HS-27A (cell line): ENCODE measurements at regions not wholly inside any gene's neighbourhood (a gene's known extent, or its start where the extent isn't known, plus 50 kb on each side); places are given as distances from the start of the nearest gene placed in this dataset.

Experiments
- DNase-seq: peaks from one replicate; pipeline ENCODE4 v3.0.0-alpha.2; 2012; ENCODE audit warnings: low read depth, missing footprints

DNA sequence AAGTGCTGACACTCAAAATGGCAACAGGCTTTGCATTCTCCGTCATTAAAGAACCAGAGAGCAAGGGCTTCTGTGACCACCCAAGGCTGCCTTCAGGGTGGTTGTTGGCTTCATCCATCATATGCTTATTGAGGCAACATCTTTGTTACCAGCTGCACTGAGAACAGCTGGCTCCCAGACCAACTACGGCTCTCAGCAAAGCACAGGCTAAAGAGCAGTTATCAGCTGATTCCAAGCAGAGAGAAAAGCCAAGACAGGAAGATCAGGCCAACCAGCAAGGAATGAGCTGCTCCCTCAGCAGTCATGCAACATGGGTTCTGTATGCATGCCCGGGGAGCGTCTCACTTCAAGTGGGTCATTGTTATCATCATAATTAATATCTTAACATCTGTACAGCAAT, 358.9 kb downstream of the ACTL7B start:
- no peak for DNase-seq

DNA sequence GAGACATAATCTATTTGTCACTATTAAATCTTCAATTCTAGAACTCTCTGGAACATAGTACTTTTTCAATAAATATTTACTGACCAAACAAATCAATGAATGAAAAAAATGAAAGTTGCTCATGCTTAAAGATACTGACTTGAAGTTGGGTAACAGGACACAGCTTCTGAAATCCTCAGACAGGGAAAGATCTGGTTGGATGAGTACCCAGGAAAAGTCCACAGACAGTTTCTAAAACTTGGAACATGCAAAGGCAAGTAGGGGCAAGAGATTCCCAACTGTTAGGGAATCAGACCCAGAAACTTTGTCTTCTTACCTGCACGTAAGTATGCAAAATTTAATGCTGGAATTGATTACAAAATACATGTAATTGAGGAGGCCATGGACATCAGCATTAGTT, 366.2 kb downstream of the ACTL7B start:
- no peak for DNase-seq

DNA sequence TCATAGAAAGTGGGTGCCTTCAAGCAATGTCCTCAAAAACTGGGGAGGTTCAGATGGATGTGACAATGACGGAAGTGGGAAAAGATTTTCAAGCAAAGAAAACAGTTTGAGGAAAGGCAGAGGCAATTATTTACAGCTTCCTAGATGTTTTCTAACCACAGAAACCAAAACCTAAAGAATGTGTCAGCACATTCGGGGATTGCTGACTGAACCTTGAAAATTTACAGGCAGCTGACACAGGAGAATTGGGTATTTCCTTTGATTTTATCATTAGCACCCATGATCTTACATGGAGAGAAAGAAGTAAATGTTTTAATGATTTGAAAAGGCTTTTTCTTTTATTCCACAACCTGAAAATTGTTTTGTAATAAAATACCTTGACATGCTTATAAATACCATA, 369.0 kb downstream of the ACTL7B start:
- no peak for DNase-seq

DNA sequence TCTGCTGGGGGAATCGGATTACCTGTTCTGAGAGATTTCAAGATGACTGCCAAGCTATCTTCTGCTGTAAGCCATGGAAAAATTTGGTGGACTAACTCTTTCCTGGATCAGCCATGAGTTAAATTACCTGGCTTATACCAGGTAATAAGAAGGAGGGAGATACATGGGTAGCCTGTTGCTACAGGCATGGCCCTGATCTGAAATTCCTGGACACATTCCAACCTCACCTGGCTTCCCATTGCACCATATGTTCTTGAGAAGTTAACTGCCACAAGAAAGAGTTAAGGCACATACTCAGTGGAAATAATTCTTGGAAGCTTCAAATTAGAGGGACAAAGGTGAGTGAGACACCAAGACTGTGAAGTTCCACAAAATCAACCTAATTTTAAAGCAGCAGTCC, 371.3 kb downstream of the ACTL7B start:
- no peak for DNase-seq

DNA sequence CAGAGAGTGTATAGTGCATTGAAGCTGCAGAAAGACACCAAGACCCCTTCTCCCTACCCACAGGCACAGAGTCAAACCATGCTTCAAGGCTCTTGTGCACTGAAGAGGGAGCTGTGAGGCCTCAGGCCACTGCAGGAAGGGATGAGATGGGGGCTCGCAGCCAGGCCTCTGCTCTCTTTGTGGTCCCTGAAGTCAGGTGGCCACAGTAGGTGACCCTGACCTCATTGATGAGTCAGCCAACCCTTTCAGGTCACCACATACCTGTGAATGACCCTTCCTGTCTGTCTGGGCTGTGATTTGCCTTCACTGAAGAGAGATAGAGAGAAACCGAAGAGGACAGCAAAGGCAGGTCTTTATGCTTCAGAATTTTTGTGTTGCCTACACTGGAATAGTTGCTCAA, 372.1 kb downstream of the ACTL7B start:
- no peak for DNase-seq

DNA sequence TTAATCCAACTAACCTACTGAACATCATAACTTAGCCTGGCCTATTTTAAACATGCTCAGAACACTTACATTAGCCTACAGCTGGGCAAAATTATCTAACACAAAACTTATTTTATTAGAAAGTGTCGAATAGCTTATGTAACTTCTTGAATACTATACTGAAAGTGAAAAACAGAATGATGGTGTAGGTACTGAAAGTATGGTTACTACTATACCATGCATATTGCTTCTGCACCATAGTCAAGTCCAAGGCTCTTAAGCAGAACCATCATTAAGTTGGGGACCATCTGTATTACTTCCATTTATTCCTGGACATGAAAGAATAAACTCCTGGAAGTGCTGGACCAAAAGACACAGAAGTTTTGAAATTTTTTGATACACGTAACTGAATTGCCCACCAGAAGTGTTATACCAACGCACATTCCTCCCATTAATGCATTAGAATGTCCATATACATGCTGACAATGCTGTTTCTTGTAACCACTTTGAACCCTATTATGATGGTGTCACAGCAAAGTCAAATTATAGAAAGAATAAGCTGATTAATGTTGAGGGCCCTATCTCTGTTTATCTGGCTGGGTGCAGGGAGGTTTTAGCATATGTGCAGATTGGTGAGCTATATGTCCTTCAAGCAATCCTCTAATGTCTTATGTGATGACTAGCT, 375.7 kb downstream of the ACTL7B start:
- DNase-seq, result no peak

DNA sequence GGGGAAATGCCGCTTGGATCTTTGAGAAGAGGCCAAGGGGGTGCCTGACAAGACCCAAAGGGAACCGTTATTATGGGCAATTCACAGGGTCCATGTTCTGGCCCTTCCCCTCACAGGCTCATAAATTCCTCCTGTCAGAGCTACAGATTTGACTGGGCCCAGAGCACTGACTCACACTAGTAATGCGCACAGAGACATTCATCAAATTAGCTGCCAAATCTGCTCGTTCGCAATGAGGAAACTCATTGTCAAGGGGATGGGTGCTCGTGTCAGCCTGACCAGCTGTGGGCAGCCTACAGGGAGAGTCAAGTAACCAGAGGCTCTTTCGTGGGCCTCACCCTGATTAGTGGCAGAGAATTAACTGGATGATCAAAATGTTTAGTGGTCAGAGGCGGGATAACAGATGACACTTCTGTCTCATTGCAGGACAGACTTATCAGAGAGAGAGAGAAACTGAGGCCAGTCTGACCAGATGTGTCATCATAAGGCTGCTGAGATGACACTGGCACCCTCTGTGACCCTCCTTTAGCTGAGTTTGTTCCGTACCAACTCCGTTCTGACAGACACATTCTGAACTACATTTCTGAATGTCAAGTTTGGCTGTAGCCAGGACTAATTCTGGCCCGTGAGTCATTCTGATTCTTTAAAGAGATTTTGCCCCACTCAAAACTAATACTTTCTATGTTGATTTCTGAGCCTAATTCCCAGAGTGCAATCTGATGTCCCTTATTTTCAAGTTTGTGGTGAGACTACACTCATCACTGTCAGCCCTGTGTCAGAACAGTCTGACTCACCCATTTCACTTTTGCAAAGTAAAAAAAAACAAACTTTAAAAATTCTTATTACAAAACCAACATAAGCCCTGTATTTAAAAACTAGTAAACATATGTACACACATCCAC, 377.1 kb downstream of the ACTL7B start:
- DNase-seq, result no peak

DNA sequence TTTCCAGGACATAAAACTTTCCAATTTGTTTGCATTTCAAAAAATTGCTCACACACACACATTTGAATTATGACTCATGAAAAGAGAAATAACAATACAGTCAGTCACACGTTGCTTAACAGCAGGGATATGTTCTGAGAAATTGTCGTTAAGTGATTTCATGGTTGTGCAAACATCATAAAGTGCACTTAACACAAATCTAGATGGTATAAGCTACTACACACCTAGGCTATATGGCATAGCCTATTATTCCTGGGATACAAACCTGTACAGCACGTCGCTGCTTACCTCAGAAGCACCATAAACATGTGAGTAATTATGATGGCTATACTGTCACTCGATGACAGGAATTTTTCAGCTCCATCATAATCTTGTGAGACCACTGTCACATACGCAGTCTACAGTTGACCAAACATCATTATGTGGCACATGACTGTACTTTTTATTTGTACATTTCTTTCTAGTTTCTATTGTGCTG, 378.2 kb downstream of the ACTL7B start:
- no peak for DNase-seq

DNA sequence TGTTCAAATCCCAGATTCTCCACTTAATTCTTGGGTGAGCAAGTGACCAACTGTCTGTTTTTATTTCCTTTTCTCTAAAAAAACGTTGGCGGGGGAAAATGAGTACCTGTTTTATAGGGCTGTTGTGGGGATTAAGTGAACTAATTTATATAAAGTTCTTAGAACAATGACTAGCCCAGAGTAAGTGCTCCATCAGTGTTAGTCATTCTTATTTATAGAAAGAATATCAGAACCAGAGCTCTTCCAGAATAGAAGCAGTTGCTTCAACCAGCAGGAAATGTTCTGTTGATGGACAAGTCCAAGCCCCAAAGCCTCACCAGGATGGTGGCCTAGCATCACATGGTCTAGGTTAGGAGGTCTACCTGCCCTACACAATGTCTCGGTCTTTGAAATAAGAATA, 379.2 kb downstream of the ACTL7B start:
- no peak for DNase-seq

DNA sequence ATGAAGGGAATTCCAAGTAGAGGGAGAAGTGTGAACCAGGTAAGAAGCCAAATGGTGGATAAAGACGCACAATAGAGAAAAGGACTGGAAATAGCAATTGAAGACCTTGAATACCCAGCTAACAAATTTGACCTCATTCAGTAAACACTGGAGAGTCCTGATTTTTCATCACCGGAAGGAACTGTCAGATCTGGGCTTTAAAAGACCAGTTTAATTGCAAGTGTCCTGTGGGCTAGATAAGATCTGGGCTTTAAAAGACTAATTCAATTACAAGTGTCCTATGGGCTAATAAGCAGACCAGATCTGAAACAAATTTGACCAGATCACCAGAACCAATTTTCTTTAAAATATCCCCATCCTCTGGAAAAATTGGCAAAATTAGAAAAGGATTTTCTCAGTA, 380.0 kb downstream of the ACTL7B start:
- DNase-seq, result no peak

DNA sequence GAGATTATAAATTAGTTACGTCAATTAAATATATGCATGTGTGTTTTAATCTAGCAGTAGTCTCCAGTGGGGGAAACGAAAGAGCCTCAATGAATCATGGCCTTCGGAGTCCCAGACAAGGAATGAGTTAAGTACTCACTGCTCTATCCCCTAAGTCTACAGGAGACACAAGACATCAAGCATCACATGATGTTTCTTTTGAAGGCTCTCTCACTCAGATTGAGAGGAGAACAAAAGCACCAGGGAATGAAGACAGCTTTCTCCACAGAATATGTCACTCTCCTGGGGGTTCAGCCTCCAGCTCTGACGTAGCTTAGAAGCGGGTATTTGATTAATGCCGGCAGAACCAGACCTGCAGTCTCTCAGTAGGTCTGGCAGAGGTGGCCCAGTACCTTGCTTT, 381.4 kb downstream of the ACTL7B start:
- DNase-seq, result no peak

DNA sequence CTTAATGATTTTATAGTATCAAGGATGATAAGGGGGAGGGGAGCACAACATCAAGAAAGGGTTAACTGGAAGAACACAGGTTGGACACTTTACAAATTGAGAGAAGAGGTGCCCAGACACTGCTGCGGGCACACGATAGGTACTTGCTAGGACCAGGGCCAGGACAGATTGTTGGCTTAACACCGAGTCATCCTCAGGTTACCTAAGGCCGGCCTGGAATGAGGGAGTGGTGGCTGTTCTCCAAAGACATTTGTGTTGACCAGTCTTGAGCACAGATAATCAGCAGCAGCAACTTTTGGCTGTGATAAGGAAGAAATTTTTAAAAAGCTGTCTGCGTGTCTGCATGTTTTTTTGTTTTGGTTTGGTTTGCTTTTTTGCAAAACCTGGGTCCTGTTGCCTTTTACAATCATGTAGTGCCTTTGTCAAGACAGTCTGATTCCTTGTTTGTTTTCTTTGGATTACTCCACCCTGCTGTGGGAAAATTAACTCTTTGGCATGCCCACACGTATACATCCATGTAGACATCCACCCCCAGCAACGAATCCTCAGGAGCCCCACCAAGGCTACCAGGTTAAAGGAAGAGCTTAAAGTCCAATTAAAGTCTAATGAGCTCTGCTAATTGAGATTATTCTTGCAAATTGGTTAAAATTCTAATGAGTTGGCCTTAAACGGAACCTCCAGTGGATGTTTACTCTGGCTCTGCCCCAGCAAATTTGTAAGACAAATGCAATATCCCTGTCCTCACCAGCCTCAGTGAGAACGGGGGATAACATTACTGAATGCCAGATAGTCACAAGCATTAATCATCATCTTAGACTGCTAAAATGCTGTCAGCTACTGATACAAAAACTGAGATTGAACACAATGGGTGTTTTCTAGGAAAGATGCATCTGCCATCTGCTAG, 382.3 kb downstream of the ACTL7B start:
- no peak for DNase-seq

DNA sequence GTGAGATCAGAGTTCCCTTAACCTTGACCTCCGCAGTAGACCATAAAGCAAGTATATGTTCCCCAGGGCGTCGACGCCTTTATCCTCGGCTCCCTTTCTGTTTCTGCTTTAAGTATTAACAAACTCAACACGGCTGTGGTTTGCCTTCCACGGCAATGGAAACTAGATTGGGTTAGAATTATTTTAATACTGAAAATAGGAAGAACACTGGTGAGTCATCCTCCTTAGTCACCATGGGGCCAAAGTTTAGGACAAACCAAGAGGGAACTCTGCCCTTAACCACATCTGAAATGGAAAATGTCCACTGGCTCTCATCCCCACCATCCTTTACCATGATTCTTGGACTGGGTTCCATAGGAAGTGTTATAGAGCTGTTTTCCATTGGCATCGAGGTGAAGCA, 386.1 kb downstream of the ACTL7B start:
- no peak for DNase-seq

DNA sequence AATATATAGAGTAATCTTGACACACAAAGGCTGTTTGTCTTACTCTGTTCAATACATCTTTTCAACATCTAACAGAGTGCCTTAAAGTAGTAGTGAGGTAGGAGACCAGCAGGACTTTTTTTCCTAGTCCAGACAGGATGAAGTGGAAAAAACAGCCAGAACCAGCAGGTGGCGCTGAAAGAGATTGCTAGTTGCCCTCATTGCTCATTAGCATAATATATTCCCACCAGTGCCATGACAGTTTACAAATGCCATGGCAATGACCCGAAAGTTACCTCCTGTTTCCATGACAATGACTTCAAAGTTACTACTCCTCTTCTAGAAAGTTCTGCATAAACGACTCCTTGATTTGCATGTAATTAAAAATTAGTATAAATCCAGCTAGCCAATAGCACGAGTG, 387.4 kb downstream of the ACTL7B start:
- DNase-seq, result peak; percentile 62

DNA sequence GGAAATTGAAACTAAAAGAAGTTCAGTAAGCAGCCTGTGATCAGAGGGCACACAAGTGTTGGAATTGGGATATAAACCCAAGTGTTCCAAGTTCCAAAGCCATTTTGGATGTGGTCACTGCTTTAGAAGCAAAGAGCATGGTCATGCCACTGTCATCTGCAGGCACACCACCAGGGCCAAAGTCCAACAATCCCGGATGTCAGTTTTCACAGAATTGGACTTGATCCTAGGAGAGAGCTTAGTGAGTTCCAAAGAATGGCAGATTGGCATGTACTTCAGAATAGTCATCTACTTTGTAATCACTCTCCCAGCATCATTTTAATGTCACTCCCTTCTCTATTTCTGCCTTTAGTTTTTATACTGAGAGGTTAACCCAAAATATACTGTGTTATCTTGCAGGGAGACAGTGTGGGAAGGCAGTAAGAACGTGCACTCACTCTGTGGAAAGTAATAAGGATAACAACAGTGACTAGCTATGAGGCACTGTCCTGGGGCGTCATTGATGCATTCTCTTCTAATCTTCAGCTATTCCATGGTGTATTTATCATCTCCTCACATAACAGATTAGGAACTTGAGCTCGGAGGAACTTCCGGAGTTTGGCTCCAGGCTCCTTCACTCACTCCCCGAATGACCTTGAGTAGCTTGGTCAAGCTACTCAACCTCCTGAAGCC, 388.0 kb downstream of the ACTL7B start:
- peak; percentile 51 for DNase-seq

DNA sequence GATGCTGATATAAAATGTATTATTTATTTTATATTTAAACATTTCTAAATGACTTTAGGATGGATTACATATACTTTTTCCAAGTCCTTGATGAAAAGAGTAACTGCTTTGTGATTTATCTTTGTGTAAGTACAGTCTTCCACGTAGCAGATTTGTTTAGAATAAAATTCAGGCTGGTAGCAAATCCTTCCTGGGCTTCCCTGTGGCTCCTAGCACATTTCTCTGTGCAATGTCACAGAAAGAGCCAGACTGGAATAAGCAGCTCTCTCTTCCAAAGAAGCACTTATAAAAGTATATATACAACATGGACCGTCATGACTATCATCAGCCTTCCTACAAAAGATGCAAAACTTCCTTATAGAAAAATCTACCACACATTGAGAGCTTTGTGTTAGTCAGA, 388.6 kb downstream of the ACTL7B start:
- no peak for DNase-seq

DNA sequence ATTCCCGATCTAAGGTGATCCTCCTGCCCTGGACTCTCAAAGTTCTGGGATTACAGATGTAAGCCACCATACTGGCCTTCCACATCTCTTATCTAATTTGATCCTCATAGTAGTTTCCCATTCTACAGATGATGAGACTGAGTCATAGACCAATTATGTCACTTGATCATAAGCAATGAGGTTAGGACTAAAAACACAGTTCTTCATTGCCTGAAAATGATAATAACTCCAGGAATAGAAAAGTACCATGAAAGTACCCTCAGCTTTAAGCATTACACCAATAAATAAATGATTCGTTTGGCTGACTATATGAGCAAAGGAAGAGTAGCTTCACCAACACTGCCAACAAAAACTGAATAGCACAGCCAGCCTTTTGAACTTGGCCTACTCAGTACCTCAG, 389.5 kb downstream of the ACTL7B start:
- DNase-seq, result no peak

DNA sequence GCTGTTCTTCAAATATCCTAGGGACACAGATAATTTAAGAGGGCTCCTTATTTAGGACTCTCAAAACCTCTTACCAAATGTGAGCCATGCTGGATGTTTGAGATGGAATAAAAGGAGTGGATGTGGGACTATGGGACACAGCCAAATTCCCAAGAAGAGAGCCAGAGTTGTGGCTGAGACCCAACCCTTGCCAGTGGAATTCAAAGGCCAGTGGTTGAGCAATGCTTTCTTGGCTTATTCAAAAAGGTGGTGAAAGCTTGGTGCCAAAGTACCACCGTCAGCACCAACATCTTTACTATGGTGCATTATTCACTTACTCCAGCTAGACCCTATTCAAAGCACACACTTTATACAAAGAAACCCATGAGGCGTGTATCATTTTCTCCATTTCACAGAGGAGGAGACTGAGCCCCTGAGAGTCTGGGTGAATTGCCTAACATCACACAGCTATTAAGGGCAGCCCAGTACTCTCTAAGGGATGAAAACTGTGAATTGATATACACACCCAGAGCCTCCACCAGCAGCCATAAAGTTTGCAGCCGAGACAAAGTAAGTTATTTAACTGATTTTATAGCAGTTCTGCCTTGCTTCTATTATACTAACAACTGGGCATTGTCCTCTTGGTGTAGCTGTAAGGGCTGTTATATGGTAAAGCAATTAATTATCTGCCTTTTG, 391.7 kb downstream of the ACTL7B start:
- DNase-seq, result no peak

DNA sequence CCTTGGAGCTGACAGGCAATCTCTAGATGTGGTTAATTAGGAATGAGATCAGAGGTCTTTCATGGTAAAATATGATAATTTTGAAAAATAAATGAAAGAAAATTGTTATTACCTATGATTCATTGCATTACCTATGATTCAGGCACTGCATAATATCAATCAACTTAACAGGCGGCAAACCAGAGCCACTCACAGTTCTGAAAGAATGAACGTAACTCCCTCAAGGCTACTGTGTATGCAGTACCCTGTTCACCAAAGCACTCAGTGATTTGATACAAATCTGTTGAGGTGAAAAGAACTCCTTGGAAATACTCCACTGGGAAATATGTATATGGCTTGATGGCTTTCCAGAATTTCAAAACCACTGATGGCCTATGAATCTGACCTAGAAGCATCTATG, 398.9 kb downstream of the ACTL7B start:
- no peak for DNase-seq

DNA sequence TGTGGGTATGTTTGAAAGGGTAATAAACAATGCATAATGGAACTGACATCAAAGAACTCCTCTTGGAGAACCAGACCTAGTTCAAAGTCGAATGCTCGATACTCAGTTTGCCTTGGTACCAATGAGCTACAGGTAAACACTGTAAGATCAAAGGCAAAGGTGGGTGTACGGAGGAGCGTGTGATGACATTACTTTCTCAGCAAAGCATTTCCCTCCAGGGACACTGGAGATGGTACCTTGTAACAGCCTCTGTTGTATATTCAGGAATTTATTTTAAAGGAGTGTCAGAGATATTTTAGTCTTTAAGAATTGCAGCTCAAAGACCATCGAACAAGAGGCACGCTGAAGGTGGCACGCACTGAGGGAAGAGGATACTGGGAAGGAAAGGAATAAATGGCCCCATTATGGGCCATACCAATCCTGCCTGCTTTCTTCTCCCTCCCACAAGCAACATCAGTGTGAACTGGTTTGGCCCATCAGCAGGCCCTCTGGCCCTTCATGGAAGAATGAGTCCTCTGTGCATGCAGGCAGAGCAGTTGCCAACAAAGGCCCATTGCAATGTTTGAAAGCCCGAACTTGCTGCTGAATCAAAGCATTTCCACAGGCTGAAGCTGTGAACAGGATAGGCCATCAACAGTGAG, 410.2 kb downstream of the ACTL7B start:
- no peak for DNase-seq
